ENCODE measurements at regions not wholly inside any gene's neighbourhood (a gene's known extent, or its start where the extent isn't known, plus 50 kb on each side); places are given as distances from the start of the nearest gene placed in this dataset.

- TF ChIP-seq CTCF (IDR thresholded peaks at IDR 0.05) (no peak), POLR2AphosphoS5 (IDR thresholded peaks at IDR 0.05) (no peak)
Observed at GRCh38 chr1:244346972-244347618, 104.6 kb downstream of the ADSS2 start.

Data from prostate gland (tissue), 2 donors.